Activated naive CD8-positive, alpha-beta T cell treated with anti-CD3 and anti-CD28 coated beads, Interleukin-2, amount 50 U/mL, for 16 hours (primary cell): ENCODE measurements at regions not wholly inside any gene's neighbourhood (a gene's known extent, or its start where the extent isn't known, plus 50 kb on each side); places are given as distances from the start of the nearest gene placed in this dataset.
"Not testable (repeated sequence)": the region's sequence is repeated elsewhere in the genome, so short reads cannot be mapped to it uniquely, and the experiment has no call there.

Experiments
- DNase-seq: peaks from one replicate; pipeline ENCODE4 v3.0.0-alpha.2; 2020; ENCODE audit warnings: low read depth, low spot score

DNA sequence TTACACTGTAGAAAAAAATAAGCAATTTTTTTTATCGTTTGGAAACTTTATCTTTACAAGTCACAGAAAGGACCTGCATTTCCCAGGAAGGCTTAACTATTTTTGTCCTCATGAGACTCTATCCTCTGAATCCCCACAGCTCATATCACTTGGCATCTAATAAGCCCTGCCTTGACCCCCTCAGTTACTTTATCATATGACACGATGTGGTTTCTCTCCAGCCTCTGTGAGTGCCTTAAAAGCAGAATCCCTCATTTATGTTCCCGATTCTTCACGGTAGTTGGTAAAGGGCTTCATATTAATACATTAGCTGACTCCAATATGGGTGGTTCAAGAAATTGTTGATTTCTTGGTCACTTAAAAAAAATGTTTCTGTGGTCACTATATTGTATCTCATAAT, 296.6 kb upstream of the GRAMD2B start:
- no peak for DNase-seq

DNA sequence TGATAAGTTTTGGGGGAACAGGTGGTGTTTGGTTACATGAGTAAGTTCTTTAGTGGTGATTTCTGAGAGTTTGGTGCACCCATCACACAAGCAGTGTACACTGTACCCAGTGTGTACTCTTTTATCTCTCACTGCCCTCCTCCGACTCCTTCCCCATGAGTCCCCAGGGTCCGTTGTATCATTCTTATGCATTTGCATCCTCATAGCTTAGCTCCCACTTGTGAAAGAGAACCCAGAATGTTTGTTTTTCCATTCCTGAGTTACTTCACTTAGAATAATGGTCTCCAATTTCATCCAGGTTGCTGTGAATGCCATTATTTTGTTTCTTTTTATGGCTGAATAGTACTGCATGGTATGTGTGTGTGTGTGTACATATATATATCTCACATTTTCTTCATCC, 295.8 kb upstream of the GRAMD2B start:
- not testable (repeated sequence) for DNase-seq

DNA sequence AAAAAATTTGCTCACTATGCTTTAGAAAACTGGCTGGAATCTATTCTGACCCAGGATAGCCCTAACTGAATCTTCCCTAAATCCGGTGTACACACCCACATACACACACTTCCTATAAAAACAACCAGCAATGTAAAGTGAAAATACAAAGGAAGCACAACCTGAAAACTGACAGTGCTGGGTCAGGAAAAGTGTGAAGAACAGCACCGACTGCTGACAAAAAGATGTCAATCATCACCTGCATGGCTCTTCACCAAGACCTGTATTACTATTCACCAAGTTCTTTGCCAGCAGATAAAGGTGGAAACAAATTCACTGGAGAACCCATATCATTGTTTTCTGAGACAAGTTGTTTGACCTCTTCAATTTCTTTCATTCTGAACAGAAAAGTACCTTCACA, 293.8 kb upstream of the GRAMD2B start:
- no peak for DNase-seq

DNA sequence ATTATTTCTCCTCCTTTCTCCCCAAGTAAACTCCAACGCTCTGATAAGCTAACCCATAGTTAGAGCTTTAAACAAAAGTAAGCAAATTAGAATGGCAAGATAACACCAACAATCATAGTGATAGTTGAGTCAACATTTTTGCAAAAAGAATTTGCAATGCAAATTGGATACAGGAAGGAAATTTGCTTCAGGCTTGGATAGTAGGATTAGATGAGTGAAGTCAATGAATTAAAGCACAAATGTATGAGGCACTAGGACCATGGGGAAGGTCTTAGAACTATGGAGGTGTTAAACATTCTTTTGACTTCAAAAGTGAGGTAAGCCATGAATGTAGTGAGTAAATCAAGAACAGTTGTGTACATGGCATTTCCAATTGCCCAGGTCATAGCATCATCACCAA, 289.8 kb upstream of the GRAMD2B start:
- no peak for DNase-seq

DNA sequence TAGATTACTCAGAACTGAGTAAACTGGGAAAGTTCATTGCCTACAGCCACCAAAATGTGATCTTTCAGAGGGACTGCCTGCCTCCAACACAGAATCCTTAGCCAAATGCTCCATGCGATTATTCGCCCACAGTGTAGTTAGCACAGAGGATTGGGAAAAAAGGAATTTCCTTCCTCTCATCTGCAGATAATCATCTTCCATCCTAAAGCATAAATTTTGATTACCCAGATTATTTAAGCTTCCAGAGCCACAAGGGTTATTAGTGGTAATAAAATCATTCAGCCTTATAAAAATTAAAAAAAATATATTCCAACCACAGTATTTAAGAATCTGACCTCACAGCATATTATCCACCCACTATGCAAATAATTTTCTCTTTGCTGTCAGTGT, 285.3 kb upstream of the GRAMD2B start:
- no peak for DNase-seq

DNA sequence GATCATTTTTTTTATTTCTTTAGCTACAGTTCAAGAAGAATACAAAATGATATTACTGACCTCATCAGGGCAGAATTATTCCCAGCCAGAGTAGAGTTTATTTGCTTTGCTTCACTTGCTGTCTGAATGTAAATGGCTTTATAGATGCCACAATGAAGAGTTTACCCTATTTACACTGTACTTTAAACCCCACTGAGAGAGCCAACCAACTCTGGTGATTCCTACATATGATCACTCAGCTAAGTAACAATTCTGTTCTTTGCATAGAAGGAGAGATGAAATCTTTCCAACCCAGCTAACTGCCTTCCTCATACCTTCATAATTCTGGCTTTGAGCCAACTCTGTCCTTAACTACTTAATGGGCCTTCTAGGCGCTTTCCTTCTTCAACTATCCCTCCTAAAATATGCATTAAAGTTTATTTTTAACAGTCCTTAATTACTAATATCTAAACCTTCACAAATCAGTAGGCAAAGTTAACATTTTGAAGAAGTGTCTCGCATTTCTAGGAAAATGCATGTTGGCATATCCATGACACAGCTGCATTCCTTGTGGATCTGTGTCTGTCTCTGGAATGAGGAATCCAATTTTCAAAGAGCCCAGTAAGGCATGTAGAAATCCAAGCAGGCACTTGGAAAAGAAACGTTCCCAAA, 284.8 kb upstream of the GRAMD2B start:
- DNase-seq = no peak

DNA sequence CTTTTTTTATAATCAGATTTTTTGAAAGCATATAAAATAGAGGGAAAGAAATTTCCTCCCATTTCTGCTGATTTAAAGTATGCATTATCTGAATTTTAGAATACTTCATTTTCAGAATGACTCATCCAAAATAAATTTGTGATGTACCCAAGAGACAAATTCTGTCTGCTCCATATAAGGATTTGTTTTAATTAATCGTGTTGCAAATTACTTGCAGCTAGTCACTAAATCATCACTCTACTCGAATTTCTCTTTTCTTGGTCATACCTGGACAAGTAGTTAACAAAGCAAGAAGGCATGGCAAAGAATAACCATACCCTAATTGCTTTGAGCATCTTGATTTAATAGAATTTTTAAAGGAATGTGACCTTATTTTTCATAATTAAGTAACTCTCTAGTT, 284.1 kb upstream of the GRAMD2B start:
- no peak for DNase-seq

DNA sequence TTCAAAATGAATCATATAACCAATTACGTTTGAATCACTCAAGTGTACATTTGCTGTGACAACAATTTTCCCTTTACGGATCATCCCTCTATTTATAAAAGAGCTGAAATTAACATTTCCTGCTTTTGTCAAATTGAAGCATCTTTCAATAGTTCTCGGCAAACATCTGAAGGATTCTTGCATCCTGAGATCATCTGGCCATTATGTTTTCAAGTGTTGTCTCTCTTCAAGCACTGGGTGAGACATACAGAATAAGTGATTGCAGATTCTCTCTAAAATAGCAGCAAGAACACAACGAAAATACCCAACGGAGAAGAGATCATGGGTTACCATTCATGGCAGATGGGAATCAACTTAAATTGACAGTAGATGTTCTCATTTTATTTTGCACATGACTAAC, 283.4 kb upstream of the GRAMD2B start:
- no peak for DNase-seq

DNA sequence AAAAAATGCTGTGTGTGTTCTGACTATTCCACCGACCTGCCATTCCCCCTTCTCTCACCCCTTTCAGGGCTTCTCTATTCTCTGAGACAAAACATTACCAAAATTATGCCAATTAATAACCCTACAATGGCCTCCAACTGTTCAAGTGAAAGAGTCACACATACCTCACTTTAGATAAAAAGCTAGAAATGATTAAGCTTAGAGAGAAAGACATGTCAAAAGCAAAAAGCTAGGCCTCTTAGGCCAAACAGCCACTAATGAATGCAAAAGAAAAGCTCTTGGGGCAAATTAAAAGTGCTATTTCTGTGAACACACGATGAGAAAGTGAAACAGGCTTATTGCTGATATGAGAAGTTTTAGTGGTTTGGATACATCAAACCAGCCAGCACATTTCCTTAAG, 279.6 kb upstream of the GRAMD2B start:
- DNase-seq = no peak

DNA sequence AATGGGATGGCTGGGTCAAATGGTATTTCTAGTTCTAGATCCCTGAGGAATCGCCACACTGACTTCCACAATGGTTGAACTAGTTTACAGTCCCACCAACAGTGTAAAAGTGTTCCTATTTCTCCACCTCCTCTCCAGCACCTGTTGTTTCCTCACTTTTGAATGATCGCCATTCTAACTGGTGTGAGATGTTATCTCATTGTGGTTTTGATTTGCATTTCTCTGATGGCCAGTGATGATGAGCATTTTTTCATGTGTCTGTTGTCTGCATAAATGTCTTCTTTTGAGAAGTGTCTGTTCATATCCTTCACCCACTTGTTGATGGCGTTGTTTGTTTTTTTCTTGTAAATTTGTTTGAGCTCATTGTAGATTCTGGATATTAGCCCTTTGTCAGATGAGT, 272.9 kb upstream of the GRAMD2B start:
- not testable (repeated sequence) for DNase-seq

DNA sequence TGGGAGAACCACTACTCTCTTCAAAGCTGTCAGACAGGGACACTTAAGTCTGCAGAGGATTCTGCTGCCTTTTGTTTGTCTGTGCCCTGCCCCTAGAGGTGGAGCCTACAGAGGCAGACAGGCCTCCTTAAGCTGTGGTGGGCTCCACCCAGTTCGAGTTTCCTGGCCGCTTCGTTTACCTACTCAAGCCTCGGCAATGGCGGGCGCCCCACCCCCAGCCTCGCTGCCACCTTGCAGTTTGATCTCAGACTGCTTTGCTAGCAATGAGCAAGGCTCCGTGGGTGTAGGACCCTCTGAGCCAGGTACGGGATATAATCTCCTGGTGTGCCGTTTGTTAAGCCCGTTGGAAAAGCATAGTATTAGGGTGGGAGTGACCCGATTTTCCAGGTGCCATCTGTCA, 267.9 kb upstream of the GRAMD2B start:
- not testable (repeated sequence) for DNase-seq

DNA sequence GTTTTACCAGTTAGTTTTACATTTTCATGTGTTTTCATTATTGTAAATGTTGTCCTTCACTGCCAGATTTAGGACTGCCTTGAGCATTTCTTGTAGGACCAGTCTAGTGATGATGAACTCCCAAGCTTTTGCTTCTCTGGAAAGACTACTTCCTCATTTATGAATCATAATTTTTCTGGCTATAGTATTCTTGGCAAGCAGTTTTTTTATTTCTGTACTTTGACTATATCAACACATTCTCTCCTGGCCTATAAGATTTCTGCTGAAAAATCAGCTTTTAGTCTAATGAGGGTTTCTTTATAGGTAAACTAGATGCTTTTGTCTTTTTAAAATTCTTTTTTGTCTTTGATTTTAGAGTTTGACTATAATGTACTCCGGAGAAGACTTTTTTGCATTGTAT, 256.8 kb upstream of the GRAMD2B start:
- DNase-seq = no peak

DNA sequence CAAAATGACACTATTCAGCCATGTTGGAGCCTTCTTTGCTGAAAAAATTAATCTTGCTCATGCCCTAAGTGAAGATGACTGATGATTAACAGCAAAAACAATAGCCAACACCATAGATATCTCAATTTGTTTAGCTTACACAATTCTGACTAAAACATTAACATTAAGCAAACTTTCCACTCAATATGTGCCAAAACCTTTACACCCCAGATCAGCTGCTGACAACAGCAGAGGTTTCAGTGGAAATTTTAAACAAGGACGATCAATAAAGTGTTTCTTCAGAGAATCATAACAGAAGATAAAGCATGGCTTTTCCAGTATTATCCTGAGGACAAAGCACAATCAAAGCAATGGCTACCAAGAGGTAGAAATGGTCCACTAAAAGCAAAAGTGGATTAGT, 254.4 kb upstream of the GRAMD2B start:
- no peak for DNase-seq

DNA sequence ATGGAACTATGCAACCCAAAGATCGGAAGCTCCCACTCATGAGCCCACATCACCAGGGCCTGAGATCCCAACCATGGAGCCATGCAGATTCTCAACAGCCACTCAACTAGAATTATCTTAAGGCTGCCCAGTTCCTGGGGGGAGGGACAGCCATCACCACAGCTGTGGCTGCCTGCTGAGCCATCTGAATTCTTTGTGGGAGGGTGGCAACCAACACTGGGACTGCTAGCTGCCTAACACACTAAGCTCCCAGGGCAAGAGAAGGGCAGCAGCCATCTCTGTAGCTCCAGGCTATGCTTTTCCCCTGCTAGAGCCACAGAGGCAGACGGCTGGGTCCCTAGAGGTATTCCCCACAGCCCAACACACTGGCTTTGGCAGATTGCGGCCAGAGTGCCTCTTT, 251.3 kb upstream of the GRAMD2B start:
- DNase-seq = no peak

DNA sequence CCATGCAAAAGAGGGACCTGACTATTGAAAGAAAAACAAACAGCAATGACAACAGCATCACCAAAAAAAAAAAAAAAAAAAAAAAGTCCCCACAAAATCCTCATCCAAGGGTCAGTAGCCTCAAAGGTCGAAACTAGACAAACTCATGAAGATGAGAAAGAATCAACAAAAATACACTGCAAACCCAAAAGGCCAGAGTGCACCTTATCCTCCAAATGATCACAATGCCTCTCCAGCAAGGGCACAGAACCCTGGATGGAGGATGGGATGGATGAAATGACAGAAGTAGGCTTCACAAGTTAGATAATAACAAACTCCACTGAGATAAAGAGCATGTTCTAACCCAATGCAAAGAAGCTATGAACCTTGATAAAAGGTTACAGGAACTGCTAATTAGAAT, 250.4 kb upstream of the GRAMD2B start:
- no peak for DNase-seq

DNA sequence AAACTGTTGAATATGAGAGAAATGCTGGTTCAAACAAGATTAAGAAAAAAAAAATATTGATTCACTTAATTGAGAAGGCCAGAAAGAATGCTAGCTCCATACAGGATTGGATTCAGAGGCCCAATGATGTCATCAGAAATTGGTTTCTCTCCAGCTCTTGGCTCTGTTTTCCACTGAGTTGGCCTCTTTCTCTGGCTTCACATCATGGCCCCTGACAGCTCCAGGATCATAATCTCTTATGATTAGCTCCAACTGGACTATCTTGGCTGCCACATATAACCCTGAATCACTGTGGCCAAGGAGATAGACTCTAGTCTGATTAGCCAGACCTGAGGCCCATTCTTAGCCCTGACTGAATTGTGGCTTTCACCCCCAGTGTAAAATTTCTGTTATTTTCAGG, 244.7 kb upstream of the GRAMD2B start:
- no peak for DNase-seq

DNA sequence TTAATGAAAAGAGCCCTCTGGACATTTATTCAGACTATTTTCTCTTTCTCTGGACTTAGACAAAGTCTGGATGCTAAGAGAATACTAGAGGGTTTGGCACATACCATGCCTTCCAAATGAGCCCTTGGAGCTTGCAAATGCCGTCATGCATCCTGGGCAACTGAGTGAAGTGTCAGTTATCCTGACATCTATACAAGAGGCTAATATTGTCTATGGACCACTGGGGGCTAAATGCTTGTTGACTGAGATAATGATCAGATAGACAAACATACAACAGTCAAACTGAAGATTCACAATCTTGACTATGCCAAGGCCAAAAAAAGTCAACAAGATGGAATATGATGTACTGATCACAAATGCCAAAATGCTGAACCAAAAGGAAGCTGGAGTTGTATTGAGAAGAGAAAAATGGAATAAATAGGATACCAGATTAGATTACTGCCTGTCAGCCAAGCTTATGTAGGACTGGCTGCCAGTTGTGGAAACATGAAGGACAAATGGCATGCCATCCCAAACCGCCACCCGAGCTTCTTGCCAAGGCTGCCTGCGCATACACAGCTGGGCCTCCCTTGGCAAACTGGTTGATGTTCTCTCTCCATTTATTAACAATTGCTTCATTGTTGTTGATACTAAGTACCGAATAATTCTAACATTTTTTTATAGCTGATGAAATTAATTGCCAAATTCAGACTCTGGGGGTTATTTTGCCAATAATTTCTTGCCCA, 240.1 kb upstream of the GRAMD2B start:
- DNase-seq = no peak

DNA sequence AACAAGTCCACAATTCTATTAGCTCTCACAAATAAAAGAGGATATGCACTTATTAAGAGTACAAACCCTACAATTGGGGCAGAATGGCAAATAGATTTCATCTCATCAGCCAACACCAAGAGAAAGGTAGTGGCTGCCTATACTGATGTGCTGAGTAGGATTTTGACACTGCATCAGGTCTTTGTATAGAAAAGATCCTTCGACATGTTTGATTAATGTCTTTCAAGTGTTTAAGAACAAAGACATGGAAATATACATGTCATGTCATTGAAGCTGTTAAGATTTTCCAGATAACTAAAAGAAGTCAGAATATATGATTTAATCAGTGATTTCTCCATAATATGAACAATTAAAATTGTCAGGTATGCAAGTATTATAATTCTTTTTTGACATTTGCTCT, 238.7 kb upstream of the GRAMD2B start:
- no peak for DNase-seq

DNA sequence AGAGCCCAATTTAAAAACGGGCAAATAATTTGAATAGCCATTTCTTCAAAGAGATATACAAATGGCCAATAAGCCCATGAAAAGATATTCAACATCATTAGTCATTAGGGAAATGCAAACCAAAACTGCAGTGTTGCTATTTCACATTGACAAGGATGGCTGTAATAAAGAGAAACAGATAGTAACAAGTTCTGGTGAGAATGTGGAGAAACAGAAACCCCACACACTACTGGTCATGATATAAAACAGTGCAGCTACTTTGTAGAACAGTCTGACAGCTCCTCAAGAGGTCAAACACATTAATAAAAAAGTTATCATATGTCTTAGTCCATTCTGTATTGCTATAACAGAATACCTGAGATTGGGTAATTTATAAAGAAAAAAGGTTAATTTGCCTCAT, 237.0 kb upstream of the GRAMD2B start:
- no peak for DNase-seq

DNA sequence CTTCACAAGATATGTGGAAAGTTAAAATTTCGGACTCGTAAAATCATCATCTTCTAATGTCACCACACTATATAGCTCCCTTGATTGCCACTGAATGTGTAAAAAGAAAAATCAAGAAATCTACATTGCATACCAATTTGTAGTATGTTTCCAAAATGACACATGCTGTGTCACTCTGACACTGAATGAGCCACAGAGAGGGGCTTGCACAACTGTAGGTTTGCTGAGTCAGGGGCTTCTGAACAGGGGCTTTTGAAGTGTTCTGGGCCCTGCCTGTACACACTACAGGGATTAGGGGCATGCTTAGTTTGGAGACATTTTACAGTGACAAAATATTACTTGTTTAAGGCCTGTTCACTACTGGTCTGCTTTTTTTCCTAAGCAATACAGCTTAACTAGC, 234.4 kb upstream of the GRAMD2B start:
- no peak for DNase-seq

DNA sequence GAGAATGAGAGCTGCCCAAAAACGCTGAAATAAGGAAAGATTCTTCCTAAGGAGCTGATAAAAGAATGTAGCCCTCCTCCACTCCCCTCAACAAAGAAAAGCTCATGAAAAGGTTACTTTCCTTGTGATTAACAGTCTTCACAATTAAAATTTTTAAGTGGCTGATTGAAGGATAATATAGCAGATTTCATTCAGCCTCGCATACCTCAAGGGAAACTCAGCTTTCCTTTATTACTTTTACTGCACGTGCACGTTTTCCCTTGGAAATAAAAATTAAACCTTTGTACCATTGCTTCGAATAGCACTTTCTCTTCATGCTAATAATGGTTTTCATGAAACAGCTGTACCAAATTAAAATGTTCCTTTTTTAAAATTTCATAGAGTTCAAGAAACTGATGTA, 234.0 kb upstream of the GRAMD2B start:
- no peak for DNase-seq

DNA sequence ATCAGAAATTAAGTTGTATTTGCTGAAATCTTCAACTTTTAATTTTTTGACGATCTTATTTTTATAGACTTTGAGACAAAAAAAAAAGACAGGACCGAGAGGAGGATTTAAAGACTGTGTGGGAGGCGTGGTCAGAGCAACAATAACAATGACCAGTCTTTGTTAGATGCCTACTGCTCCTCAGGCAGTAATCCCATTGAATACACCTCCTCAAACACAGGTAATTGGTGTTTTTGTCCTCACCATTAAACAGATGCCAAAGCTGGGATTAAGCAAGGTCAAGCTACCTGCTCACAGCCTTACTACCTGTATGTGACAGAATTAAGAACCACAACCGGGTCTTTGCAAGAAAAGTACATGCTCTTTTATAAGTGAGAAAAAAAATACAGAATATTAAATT, 233.3 kb upstream of the GRAMD2B start:
- DNase-seq = no peak

DNA sequence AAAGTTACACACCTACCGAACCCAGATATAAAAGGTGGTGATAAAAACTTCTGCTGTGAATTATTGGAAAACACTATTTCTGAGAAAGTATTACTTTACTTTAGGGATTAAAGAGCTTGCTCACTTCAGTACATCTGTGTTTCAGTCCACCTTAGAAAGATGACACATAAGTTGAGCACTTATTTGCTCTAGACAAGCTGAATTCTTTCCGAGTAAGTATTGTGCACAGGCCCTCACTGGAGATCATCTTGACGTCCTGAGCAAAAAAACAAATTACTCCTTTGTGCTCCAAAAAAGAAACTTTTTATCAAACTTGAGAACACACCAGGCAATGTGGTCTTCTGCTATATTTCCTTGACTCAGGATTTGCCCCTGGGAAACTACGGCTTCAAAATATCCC, 231.0 kb upstream of the GRAMD2B start:
- DNase-seq = no peak
